WTC11 (cell line): ENCODE measurements at regions not wholly inside any gene's neighbourhood (a gene's known extent, or its start where the extent isn't known, plus 50 kb on each side); places are given as distances from the start of the nearest gene placed in this dataset.

Source experiments
- ATAC-seq: fragments of 200-7000 bp; cut with Tn5 transposase; 2 replicates; pipeline ENCODE4 v1.10.0; 2021; ENCODE audit warnings: mild to moderate bottlenecking, moderate library complexity
- CTCF ChIA-PET: fragments of 300-600 bp; sonication (Branson Sonifier 250); formaldehyde crosslinking; loops from one replicate; lab custom pipeline; 2021; ENCODE audit warnings: antibody characterized with exemption; lab: Charles Lee
- POLR2A ChIA-PET: fragments of 350-600 bp; sonication (Branson Sonifier 250); formaldehyde crosslinking; loops from one replicate; lab custom pipeline; 2021; ENCODE audit warnings: antibody characterized with exemption; lab: Charles Lee
- DNase-seq: peaks from one replicate; pipeline ENCODE4 v3.0.0; 2021; ENCODE audit warnings: low spot score
- H3K27ac Mint-ChIP-seq: 2 replicates; pipeline ENCODE4 v1.8.0; 2021; ENCODE audit warnings: mixed read lengths
- H3K27me3 Mint-ChIP-seq: 2 replicates; pipeline ENCODE4 v1.8.0; 2021; ENCODE audit warnings: low read depth, mild to moderate bottlenecking, moderate library complexity, mixed read lengths
- H3K36me3 Mint-ChIP-seq: 2 replicates; pipeline ENCODE4 v1.8.0; 2021; ENCODE audit warnings: mixed read lengths
- H3K4me1 Mint-ChIP-seq: 2 replicates; pipeline ENCODE4 v1.8.0; 2022; ENCODE audit warnings: mixed read lengths
- H3K4me3 Mint-ChIP-seq: 2 replicates; pipeline ENCODE4 v1.8.0; 2021; ENCODE audit warnings: mild to moderate bottlenecking, moderate library complexity, mixed read lengths
- H3K9me3 Mint-ChIP-seq: 2 replicates; pipeline ENCODE4 v1.8.0; 2021; ENCODE audit warnings: mixed read lengths
- CBFB ChIP-seq: sonication (generic); formaldehyde crosslinking; IDR thresholded peaks from 2 replicates; pipeline ENCODE4 v1.8.1; 2022; ENCODE audit warnings: mild to moderate bottlenecking, low read depth, missing genetic modification reagents
- CREM ChIP-seq: sonication (generic); formaldehyde crosslinking; IDR thresholded peaks from 2 replicates; pipeline ENCODE4 v1.8.1; 2022; ENCODE audit warnings: mild to moderate bottlenecking, missing genetic modification reagents, moderate library complexity
- GABPB1 ChIP-seq: sonication (generic); formaldehyde crosslinking; IDR thresholded peaks from 2 replicates; pipeline ENCODE4 v1.8.1; 2023; ENCODE audit warnings: mild to moderate bottlenecking, missing genetic modification reagents
- IRF2 ChIP-seq: sonication (generic); formaldehyde crosslinking; IDR thresholded peaks from 2 replicates; pipeline ENCODE4 v1.8.0; 2022; ENCODE audit warnings: low read depth, missing genetic modification reagents, borderline replicate concordance
- NFYB ChIP-seq: sonication (generic); formaldehyde crosslinking; conservative IDR thresholded peaks from 2 replicates; pipeline ENCODE4 v1.8.0; 2022; ENCODE audit warnings: low read depth, missing genetic modification reagents
- NR1H2 ChIP-seq: sonication (generic); formaldehyde crosslinking; IDR thresholded peaks from 2 replicates; pipeline ENCODE4 v1.9.0; 2021; ENCODE audit warnings: mild to moderate bottlenecking, moderate library complexity, missing genetic modification reagents
- TEAD1 ChIP-seq: sonication (generic); formaldehyde crosslinking; IDR thresholded peaks from 2 replicates; pipeline ENCODE4 v1.8.0; 2022; ENCODE audit warnings: mild to moderate bottlenecking, missing genetic modification reagents
- TEAD4 ChIP-seq: sonication (generic); formaldehyde crosslinking; IDR thresholded peaks from 2 replicates; pipeline ENCODE4 v1.8.0; 2022; ENCODE audit warnings: mild to moderate bottlenecking, missing genetic modification reagents
- ZNF138 ChIP-seq: sonication (generic); formaldehyde crosslinking; conservative IDR thresholded peaks from 2 replicates; pipeline ENCODE4 v1.8.1; 2022; ENCODE audit warnings: mild to moderate bottlenecking, moderate library complexity, missing genetic modification reagents
- ZNF671 ChIP-seq: fragments of 250-450 bp; sonication (Bioruptor Pico); IDR thresholded peaks from 2 replicates; pipeline ENCODE4 v1.8.0; 2021; ENCODE audit warnings: mild to moderate bottlenecking
- TF ChIP-seq, protein P1 (sequence below): sonication (generic); formaldehyde crosslinking; IDR thresholded peaks from 2 replicates; pipeline ENCODE4 v1.8.1; 2023; ENCODE audit warnings: mild to moderate bottlenecking, missing genetic modification reagents
- TF ChIP-seq, protein P2 (sequence below): sonication (generic); formaldehyde crosslinking; IDR thresholded peaks from 2 replicates; pipeline ENCODE4 v1.8.1; 2023; ENCODE audit warnings: mild to moderate bottlenecking, missing genetic modification reagents, borderline replicate concordance
- TF ChIP-seq, protein P3 (sequence below): sonication (generic); formaldehyde crosslinking; conservative IDR thresholded peaks from 2 replicates; pipeline ENCODE4 v1.8.1; 2023; ENCODE audit warnings: mild to moderate bottlenecking, low read depth, missing genetic modification reagents, moderate library complexity
- TF ChIP-seq, protein P4 (sequence below): sonication (generic); formaldehyde crosslinking; IDR thresholded peaks from 2 replicates; pipeline ENCODE4 v1.8.0; 2022; ENCODE audit warnings: mild to moderate bottlenecking, missing genetic modification reagents
- TF ChIP-seq, protein P5 (sequence below): sonication (generic); formaldehyde crosslinking; IDR thresholded peaks from 2 replicates; pipeline ENCODE4 v1.8.0; 2022; ENCODE audit warnings: mild to moderate bottlenecking, missing genetic modification reagents

DNA sequence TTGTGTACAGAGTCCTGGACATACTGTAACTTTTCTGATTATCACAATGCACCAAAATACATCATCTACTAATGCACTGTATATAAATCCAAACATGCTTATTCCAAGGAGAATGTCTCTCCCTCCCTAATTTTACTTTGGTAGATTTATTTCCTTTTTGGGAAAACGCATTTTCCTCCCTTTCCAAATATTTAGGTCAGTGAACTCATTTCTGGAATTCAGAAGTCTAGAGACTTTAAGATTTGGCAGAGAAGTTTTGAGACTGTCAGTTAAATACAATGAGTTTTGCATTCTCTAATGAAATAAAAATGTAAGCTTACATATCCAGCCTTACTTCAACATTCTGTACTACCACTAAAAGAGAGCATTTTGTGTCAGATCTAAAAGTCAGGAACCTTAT, 165.8 kb upstream of the EDNRB start (continued):
- TF ChIP-seq CBFB (CRISPR knock-in tag) (no peak), CREM (CRISPR knock-in tag) (no peak), IRF2 (CRISPR knock-in tag) (no peak), NR1H2 (no peak)
- TF ChIP-seq, protein P1, sequence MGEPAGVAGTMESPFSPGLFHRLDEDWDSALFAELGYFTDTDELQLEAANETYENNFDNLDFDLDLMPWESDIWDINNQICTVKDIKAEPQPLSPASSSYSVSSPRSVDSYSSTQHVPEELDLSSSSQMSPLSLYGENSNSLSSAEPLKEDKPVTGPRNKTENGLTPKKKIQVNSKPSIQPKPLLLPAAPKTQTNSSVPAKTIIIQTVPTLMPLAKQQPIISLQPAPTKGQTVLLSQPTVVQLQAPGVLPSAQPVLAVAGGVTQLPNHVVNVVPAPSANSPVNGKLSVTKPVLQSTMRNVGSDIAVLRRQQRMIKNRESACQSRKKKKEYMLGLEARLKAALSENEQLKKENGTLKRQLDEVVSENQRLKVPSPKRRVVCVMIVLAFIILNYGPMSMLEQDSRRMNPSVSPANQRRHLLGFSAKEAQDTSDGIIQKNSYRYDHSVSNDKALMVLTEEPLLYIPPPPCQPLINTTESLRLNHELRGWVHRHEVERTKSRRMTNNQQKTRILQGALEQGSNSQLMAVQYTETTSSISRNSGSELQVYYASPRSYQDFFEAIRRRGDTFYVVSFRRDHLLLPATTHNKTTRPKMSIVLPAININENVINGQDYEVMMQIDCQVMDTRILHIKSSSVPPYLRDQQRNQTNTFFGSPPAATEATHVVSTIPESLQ = no peak

DNA sequence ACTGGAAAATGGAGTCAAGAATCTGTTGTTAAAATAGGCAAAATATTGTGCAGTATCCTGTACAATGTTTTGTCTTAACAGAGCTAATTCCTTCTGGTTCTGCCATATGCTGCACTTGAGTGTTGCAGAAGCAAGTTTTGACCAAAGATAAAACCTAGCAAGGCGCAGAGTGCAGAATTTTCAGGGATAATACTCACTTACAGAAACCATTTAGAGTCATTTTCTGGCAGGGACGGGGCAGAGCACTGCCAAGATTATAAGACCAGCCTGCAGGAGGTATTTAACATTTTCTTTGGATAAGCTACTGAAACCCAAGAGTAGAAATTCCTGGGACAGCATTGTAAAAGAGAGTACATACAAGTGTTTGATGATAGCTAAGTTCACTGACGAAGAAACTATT, 159.5 kb upstream of the EDNRB start:
- DNase-seq (no peak), ATAC-seq (no peak)
- ChIA-PET POLR2A (no interaction called here), CTCF (no interaction called here)
- Mint-ChIP-seq H3K4me1 (no peaks in the 10 kb centered on the region), H3K4me3 (no peak overlapping the region), H3K27ac (no peak overlapping the region), H3K27me3 (no peaks in the 10 kb centered on the region; the same call in 1 of the 2 replicates), H3K9me3 (peaks cover 38% of the 10 kb centered on the region), H3K36me3 (peaks cover 28% of the 10 kb centered on the region)
- TF ChIP-seq, protein P2, sequence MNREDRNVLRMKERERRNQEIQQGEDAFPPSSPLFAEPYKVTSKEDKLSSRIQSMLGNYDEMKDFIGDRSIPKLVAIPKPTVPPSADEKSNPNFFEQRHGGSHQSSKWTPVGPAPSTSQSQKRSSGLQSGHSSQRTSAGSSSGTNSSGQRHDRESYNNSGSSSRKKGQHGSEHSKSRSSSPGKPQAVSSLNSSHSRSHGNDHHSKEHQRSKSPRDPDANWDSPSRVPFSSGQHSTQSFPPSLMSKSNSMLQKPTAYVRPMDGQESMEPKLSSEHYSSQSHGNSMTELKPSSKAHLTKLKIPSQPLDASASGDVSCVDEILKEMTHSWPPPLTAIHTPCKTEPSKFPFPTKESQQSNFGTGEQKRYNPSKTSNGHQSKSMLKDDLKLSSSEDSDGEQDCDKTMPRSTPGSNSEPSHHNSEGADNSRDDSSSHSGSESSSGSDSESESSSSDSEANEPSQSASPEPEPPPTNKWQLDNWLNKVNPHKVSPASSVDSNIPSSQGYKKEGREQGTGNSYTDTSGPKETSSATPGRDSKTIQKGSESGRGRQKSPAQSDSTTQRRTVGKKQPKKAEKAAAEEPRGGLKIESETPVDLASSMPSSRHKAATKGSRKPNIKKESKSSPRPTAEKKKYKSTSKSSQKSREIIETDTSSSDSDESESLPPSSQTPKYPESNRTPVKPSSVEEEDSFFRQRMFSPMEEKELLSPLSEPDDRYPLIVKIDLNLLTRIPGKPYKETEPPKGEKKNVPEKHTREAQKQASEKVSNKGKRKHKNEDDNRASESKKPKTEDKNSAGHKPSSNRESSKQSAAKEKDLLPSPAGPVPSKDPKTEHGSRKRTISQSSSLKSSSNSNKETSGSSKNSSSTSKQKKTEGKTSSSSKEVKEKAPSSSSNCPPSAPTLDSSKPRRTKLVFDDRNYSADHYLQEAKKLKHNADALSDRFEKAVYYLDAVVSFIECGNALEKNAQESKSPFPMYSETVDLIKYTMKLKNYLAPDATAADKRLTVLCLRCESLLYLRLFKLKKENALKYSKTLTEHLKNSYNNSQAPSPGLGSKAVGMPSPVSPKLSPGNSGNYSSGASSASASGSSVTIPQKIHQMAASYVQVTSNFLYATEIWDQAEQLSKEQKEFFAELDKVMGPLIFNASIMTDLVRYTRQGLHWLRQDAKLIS = no peak

DNA sequence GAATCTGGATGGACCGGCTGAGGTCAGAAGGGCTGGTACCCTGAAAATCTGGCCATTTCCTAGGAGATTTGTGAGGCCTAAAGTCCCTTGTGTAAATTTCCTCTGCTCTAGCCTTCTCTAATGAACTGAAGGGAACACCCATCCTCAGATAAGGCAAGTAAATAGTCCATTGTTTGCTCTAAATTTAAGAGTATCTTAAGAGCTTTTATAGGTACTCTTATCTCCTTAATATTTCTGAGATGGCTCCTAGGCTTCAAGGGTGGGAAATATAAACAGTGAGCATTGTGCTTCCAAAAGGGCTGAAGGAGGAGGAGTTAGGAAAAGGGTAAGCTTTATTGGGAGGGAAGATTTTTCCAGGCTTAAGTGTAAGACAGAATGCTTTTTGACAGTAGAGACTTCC, 148.7 kb upstream of the EDNRB start:
- DNase-seq = no peak
- H3K4me3 Mint-ChIP-seq = no peak overlapping the region
- no peak for ATAC-seq
- peaks cover 8% of the 10 kb centered on the region; the same call in 1 of the 2 replicates for H3K9me3 Mint-ChIP-seq
- H3K27ac Mint-ChIP-seq = no peak overlapping the region
- no peak for TF ChIP-seq ZNF138 (CRISPR knock-in tag)
- no peak for TF ChIP-seq GABPB1 (CRISPR knock-in tag)
- TF ChIP-seq, protein P3, sequence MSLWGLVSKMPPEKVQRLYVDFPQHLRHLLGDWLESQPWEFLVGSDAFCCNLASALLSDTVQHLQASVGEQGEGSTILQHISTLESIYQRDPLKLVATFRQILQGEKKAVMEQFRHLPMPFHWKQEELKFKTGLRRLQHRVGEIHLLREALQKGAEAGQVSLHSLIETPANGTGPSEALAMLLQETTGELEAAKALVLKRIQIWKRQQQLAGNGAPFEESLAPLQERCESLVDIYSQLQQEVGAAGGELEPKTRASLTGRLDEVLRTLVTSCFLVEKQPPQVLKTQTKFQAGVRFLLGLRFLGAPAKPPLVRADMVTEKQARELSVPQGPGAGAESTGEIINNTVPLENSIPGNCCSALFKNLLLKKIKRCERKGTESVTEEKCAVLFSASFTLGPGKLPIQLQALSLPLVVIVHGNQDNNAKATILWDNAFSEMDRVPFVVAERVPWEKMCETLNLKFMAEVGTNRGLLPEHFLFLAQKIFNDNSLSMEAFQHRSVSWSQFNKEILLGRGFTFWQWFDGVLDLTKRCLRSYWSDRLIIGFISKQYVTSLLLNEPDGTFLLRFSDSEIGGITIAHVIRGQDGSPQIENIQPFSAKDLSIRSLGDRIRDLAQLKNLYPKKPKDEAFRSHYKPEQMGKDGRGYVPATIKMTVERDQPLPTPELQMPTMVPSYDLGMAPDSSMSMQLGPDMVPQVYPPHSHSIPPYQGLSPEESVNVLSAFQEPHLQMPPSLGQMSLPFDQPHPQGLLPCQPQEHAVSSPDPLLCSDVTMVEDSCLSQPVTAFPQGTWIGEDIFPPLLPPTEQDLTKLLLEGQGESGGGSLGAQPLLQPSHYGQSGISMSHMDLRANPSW (CRISPR knock-in tag) = no peak
- TF ChIP-seq, protein P4, sequence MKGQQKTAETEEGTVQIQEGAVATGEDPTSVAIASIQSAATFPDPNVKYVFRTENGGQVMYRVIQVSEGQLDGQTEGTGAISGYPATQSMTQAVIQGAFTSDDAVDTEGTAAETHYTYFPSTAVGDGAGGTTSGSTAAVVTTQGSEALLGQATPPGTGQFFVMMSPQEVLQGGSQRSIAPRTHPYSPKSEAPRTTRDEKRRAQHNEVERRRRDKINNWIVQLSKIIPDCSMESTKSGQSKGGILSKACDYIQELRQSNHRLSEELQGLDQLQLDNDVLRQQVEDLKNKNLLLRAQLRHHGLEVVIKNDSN (CRISPR knock-in tag) = no peak
- TF ChIP-seq, protein P5, sequence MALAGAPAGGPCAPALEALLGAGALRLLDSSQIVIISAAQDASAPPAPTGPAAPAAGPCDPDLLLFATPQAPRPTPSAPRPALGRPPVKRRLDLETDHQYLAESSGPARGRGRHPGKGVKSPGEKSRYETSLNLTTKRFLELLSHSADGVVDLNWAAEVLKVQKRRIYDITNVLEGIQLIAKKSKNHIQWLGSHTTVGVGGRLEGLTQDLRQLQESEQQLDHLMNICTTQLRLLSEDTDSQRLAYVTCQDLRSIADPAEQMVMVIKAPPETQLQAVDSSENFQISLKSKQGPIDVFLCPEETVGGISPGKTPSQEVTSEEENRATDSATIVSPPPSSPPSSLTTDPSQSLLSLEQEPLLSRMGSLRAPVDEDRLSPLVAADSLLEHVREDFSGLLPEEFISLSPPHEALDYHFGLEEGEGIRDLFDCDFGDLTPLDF (CRISPR knock-in tag) = no peak
- no peak for TF ChIP-seq TEAD1 (CRISPR knock-in tag)
- TF ChIP-seq NFYB (CRISPR knock-in tag) = no peak
- TF ChIP-seq ZNF671 = no peak
- TF ChIP-seq TEAD4 = no peak
- TF ChIP-seq, all 79 proteins: peak for 0
- no peaks in the 10 kb centered on the region for H3K27me3 Mint-ChIP-seq
- no peaks in the 10 kb centered on the region for H3K4me1 Mint-ChIP-seq
- POLR2A ChIA-PET = no interaction called here
- no peaks in the 10 kb centered on the region for H3K36me3 Mint-ChIP-seq
- CTCF ChIA-PET = interaction anchor here (1.5 kb wide), 1 partner anchor 54 kb away, joined by 4 read pairs; no protein-coding TSS in a partner anchor
